ENCODE measurements at regions not wholly inside any gene's neighbourhood (a gene's known extent, or its start where the extent isn't known, plus 50 kb on each side); places are given as distances from the start of the nearest gene placed in this dataset.

GRCh38 chr22:49070501-49070900, 757.2 kb downstream of the BRD1 start:
- Histone ChIP-seq H3K27ac (no peak overlapping the region), H3K9ac (no peak overlapping the region), H3K27me3 (replicated peaks; ENCODE audit: insufficient read depth) (no peaks in the 10 kb centered on the region), H3K9me2 (ENCODE audit: insufficient read depth) (no peaks in the 10 kb centered on the region), H3K9me3 (ENCODE audit: low read depth) (no peaks in the 10 kb centered on the region), H2AFZ (no peak overlapping the region), H3K4me3 (no peak overlapping the region), H3K36me3 (ENCODE audit: low read depth) (no peaks in the 10 kb centered on the region), H3K4me2 (ENCODE audit: unreplicated experiment) (no peak overlapping the region), H3F3A (ENCODE audit: insufficient read depth) (no peaks in the 10 kb centered on the region), H4K20me1 (ENCODE audit: insufficient read depth) (no peaks in the 10 kb centered on the region), H3K79me2 (ENCODE audit: insufficient read depth) (no peaks in the 10 kb centered on the region), H3K4me1 (ENCODE audit: insufficient read depth) (no peaks in the 10 kb centered on the region)
- no peak for TF ChIP-seq EZH2phosphoT487 (IDR thresholded peaks at IDR 0.05; ENCODE audit: insufficient read depth, low read depth)
- no peak for TF ChIP-seq EZH2 (IDR thresholded peaks at IDR 0.05; ENCODE audit: insufficient read depth, poor library complexity, severe bottlenecking)
- 21 to 23% methylated on average over 7 of the region's 7 CpGs for WGBS, 2 experiments (ENCODE audit: low coverage in 1 of 2, low lambda C conversion rate in 2 of 2, missing lambda C conversion rate in 2 of 2)
- in situ Hi-C loops (cut with MboI) = no loop called here
- no peak for DNase-seq

- Histone ChIP-seq H4K20me1 (ENCODE audit: insufficient read depth) (no peaks in the 10 kb centered on the region), H3K4me3 (no peak overlapping the region), H3K9me3 (ENCODE audit: low read depth) (no peaks in the 10 kb centered on the region), H2AFZ (no peak overlapping the region), H3K4me1 (ENCODE audit: insufficient read depth) (no peaks in the 10 kb centered on the region), H3K9me2 (ENCODE audit: insufficient read depth) (no peaks in the 10 kb centered on the region), H3K36me3 (ENCODE audit: low read depth) (no peaks in the 10 kb centered on the region), H3K4me2 (ENCODE audit: unreplicated experiment) (no peak overlapping the region), H3K79me2 (ENCODE audit: insufficient read depth) (no peaks in the 10 kb centered on the region), H3K27me3 (replicated peaks; ENCODE audit: insufficient read depth) (no peaks in the 10 kb centered on the region), H3F3A (ENCODE audit: insufficient read depth) (no peaks in the 10 kb centered on the region), H3K9ac (no peak overlapping the region), H3K27ac (no peak overlapping the region)
- TF ChIP-seq EZH2phosphoT487 (IDR thresholded peaks at IDR 0.05; ENCODE audit: insufficient read depth, low read depth) (no peak), EZH2 (IDR thresholded peaks at IDR 0.05; ENCODE audit: insufficient read depth, poor library complexity, severe bottlenecking) (no peak)
- 42 to 51% methylated on average over 15 of the region's 15 CpGs for WGBS, 2 experiments (ENCODE audit: low coverage in 1 of 2, low lambda C conversion rate in 2 of 2, missing lambda C conversion rate in 2 of 2)
- in situ Hi-C loops (cut with MboI) = no loop called here
- no peak for DNase-seq
Observed at GRCh38 chr22:49068861-49069500, 758.7 kb downstream of the BRD1 start.

- Histone ChIP-seq H2AFZ (no peak overlapping the region), H3K27me3 (replicated peaks; ENCODE audit: insufficient read depth) (no peaks in the 10 kb centered on the region), H3K9ac (no peak overlapping the region), H3K4me1 (ENCODE audit: insufficient read depth) (no peaks in the 10 kb centered on the region), H3K36me3 (ENCODE audit: low read depth) (no peaks in the 10 kb centered on the region), H3K9me2 (ENCODE audit: insufficient read depth) (no peaks in the 10 kb centered on the region), H3K27ac (no peak overlapping the region), H3K9me3 (ENCODE audit: low read depth) (no peaks in the 10 kb centered on the region), H3K4me3 (no peak overlapping the region), H3K79me2 (ENCODE audit: insufficient read depth) (no peaks in the 10 kb centered on the region), H3K4me2 (ENCODE audit: unreplicated experiment) (no peak overlapping the region), H3F3A (ENCODE audit: insufficient read depth) (no peaks in the 10 kb centered on the region), H4K20me1 (ENCODE audit: insufficient read depth) (no peaks in the 10 kb centered on the region)
- 48 to 52% methylated on average over 4 of the region's 4 CpGs for WGBS, 2 experiments (ENCODE audit: low coverage in 1 of 2, low lambda C conversion rate in 2 of 2, missing lambda C conversion rate in 2 of 2)
- no peak for TF ChIP-seq EZH2 (IDR thresholded peaks at IDR 0.05; ENCODE audit: insufficient read depth, poor library complexity, severe bottlenecking)
- TF ChIP-seq EZH2phosphoT487 (IDR thresholded peaks at IDR 0.05; ENCODE audit: insufficient read depth, low read depth) = no peak
- in situ Hi-C loops (cut with MboI) = no loop called here
- DNase-seq = no peak
Observed at GRCh38 chr22:49067504-49067903, 760.2 kb downstream of the BRD1 start.

GRCh38 chr22:49066619-49067018, 761.1 kb downstream of the BRD1 start:
- Histone ChIP-seq H3F3A (ENCODE audit: insufficient read depth) (no peaks in the 10 kb centered on the region), H3K9me3 (ENCODE audit: low read depth) (no peaks in the 10 kb centered on the region), H3K27me3 (replicated peaks; ENCODE audit: insufficient read depth) (no peaks in the 10 kb centered on the region), H3K79me2 (ENCODE audit: insufficient read depth) (no peaks in the 10 kb centered on the region), H3K9me2 (ENCODE audit: insufficient read depth) (no peaks in the 10 kb centered on the region), H3K4me1 (ENCODE audit: insufficient read depth) (no peaks in the 10 kb centered on the region), H3K4me3 (no peak overlapping the region), H3K4me2 (ENCODE audit: unreplicated experiment) (no peak overlapping the region), H3K36me3 (ENCODE audit: low read depth) (no peaks in the 10 kb centered on the region), H2AFZ (no peak overlapping the region), H3K27ac (no peak overlapping the region), H4K20me1 (ENCODE audit: insufficient read depth) (no peaks in the 10 kb centered on the region), H3K9ac (no peak overlapping the region)
- 24 to 30% methylated on average over 9 of the region's 9 CpGs for WGBS, 2 experiments (ENCODE audit: low coverage in 1 of 2, low lambda C conversion rate in 2 of 2, missing lambda C conversion rate in 2 of 2)
- in situ Hi-C loops (cut with MboI) = no loop called here
- TF ChIP-seq EZH2phosphoT487 (IDR thresholded peaks at IDR 0.05; ENCODE audit: insufficient read depth, low read depth) (no peak), EZH2 (IDR thresholded peaks at IDR 0.05; ENCODE audit: insufficient read depth, poor library complexity, severe bottlenecking) (no peak)
- DNase-seq = no peak

GRCh38 chr22:49064836-49065235, 762.8 kb downstream of the BRD1 start:
- WGBS, 2 experiments (ENCODE audit: low coverage in 1 of 2, low lambda C conversion rate in 2 of 2, missing lambda C conversion rate in 2 of 2) = 36 to 42% methylated on average over 7 of the region's 7 CpGs
- DNase-seq = no peak
- in situ Hi-C loops (cut with MboI) = no loop called here
- Histone ChIP-seq H3K27me3 (replicated peaks; ENCODE audit: insufficient read depth) (no peaks in the 10 kb centered on the region), H3K9me3 (ENCODE audit: low read depth) (no peaks in the 10 kb centered on the region), H3K79me2 (ENCODE audit: insufficient read depth) (no peaks in the 10 kb centered on the region), H3K9me2 (ENCODE audit: insufficient read depth) (no peaks in the 10 kb centered on the region), H3K27ac (no peak overlapping the region), H2AFZ (no peak overlapping the region), H3K9ac (no peak overlapping the region), H3K4me1 (ENCODE audit: insufficient read depth) (no peaks in the 10 kb centered on the region), H3K4me3 (no peak overlapping the region), H3F3A (ENCODE audit: insufficient read depth) (no peaks in the 10 kb centered on the region), H4K20me1 (ENCODE audit: insufficient read depth) (no peaks in the 10 kb centered on the region), H3K36me3 (ENCODE audit: low read depth) (no peaks in the 10 kb centered on the region), H3K4me2 (ENCODE audit: unreplicated experiment) (no peak overlapping the region)
- no peak for TF ChIP-seq EZH2phosphoT487 (IDR thresholded peaks at IDR 0.05; ENCODE audit: insufficient read depth, low read depth)
- no peak for TF ChIP-seq EZH2 (IDR thresholded peaks at IDR 0.05; ENCODE audit: insufficient read depth, poor library complexity, severe bottlenecking)
